SKM-1 (cell line): ENCODE measurements at regions not wholly inside any gene's neighbourhood (a gene's known extent, or its start where the extent isn't known, plus 50 kb on each side); places are given as distances from the start of the nearest gene placed in this dataset.

Source experiments
- DNase-seq: peaks from one replicate; lab custom pipeline; 2025; ENCODE audit not compliant: unreplicated experiment; lab: John Stamatoyannopoulos, UW

GRCh38 chr3:99458013-99458412 is 180.4 kb upstream of the COL8A1 start:
- DNase-seq: no peak

DNA sequence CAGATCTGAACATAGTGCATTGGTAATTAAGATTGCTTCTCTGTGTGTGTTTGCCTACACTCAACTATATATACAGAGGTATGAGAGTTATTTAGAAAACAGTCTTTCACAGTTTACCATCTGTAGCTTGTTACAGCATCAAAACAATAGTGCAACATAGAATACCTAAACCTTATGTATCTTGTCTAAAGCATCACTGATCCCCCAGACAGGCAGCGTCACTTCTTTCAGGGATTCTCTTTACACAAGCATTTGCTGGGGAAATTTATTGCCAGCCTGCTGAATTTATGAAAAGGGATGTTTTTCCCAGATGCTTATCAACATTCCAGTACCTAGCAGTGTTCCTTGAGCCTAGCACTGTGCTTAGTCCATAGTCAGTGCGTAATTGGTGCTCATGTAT is 195.8 kb upstream of the COL8A1 start:
- no peak for DNase-seq

DNA sequence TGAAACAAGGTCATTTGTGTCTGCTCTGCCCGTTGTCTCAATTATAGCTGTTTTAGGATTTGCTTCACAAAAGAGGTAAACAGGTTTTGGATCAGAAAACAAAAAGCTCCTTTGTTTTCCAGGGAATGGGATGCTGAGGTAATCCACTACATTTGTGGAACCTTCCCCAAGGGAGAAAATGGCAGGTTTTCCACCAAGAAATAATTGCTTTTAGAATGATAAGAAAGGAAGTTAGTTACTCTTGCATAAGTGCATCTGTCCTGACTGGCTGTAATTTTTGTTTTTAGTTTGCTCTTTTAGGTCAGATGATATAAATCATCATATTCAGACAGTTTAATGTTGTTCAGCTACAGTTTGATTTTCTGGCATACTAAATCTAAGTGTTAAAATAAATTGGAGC is 198.5 kb upstream of the COL8A1 start:
- DNase-seq: no peak

- no peak for DNase-seq
Observed at GRCh38 chr3:99434190-99434589, 204.2 kb upstream of the COL8A1 start.

GRCh38 chr3:99430348-99431134 is 207.9 kb upstream of the COL8A1 start:
- DNase-seq: no peak

- no peak for DNase-seq
Observed at GRCh38 chr3:99429502-99429901, 208.9 kb upstream of the COL8A1 start.

GRCh38 chr3:99425930-99426329 is 212.5 kb upstream of the COL8A1 start:
- DNase-seq: no peak

DNA sequence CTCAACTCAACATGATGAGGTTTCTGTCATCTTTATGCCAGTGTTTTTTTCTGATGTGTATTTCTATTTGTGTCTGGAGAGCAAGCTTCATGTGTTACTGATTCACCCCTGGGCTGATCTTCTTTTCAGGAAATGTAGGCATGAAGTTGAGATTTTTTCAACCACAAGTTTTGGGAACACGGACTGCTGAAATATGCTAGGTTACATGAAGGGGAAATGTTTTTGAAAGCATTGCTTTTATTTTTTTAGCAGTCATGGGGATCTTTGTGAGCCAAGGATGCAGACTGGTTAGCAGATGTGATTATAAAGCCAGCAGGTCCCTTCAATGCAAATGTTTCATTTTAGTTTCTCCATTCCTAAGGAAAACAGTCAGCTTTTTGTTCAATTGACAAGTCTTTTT is 219.3 kb upstream of the COL8A1 start:
- DNase-seq: no peak

- no peak for DNase-seq
Observed at GRCh38 chr3:99418709-99419108, 219.7 kb upstream of the COL8A1 start.

GRCh38 chr3:99418209-99418635 is 220.2 kb upstream of the COL8A1 start:
- DNase-seq: no peak

GRCh38 chr3:99413504-99413903 is 224.9 kb upstream of the COL8A1 start:
- DNase-seq: no peak

DNA sequence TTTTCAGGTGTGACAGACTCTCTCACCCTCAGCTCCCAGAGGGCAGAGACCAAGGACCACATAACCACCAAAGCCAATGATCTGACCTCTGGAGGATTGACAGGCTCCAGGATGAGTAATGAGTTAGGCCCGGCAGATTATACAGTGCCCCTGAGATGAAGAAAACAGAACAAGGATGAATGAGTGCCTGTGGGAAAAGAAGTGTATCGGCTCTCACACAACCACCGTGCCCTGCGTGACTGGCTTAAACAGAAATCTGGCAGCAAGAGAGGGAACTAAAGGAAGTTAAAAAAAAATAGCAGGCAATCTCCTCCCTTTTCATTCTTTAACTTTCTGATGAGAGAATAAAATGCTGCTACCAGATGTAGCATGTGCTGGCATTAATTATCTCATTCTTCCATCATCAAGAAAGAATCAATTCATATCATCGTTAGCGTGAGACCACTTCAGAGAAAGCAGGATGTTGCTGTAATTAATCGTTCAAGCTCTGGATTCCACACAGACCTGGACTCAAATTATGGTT is 227.5 kb upstream of the COL8A1 start:
- no peak for DNase-seq

DNA sequence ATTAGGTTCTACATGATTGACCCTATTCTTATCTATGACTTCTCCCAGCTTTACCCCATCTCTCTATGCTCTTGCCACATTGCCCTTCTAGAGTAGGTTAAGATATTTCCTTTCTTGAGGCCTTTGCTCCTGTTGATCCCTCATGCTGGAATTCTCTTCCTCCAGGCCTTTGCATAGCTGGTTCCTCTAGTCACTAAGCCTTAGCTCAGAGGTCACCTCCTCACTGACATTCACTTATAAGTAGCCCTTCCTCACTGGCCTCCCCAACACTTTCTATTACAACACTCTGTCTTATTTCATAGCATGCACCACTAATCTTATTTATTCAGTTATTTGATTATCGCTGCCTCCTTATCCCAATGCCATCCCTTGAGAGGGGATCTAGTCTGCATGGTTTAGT is 228.4 kb upstream of the COL8A1 start:
- DNase-seq: no peak

- DNase-seq: no peak
Observed at GRCh38 chr3:99407257-99407656, 231.1 kb upstream of the COL8A1 start.

DNA sequence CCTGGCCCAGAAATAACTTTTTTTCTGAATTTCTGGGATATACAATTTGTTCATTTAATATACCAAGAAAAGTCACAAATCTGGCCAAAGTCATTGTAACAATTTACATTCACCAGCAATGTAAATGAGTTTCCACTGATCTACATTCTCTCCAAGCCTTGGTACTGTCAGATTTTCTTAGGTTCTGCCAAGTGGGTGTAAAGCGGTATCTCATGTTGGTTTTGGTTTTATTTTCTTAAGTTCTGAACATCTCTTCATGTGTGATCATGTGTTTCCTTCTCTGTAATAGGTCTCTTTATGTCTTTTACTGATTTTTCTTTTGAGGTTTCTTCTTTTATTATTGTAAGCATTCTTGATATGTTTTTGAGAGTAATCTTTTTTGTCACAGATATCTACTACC is 235.6 kb upstream of the COL8A1 start:
- no peak for DNase-seq

DNA sequence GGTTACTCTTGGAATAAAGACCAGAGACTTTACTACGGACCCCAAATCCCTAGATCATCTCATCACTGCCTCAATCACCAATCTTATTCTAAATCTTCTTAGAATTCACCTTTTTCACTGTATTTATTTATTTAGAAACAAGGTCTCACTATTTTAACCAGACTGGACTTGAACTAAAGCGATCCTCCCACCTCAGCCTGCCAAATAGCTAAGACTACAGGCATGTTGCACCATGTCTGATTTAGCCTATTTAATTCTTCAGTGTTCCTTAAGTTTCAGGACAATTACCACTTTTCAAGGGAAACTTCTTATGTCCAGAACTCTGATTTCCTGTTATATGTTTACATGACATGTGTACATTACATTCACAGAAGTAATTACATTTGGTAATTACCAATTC is 238.0 kb upstream of the COL8A1 start:
- no peak for DNase-seq

- no peak for DNase-seq
Observed at GRCh38 chr3:99396651-99397275, 241.6 kb upstream of the COL8A1 start.

GRCh38 chr3:99394831-99395778 is 243.3 kb upstream of the COL8A1 start:
- no peak for DNase-seq

GRCh38 chr3:99393961-99394360 is 244.4 kb upstream of the COL8A1 start:
- DNase-seq: no peak

- no peak for DNase-seq
Observed at GRCh38 chr3:99388780-99389179, 249.6 kb upstream of the COL8A1 start.

GRCh38 chr3:99384596-99384995 is 253.8 kb upstream of the COL8A1 start:
- DNase-seq: no peak
